Gastroesophageal sphincter (tissue), 3 donors: ENCODE measurements at regions not wholly inside any gene's neighbourhood (a gene's known extent, or its start where the extent isn't known, plus 50 kb on each side); places are given as distances from the start of the nearest gene placed in this dataset.

Experiments
- EP300 ChIP-seq: sonication (generic); formaldehyde crosslinking; IDR thresholded peaks from one replicate; pipeline ENCODE4 v1.6.1; 2017; ENCODE audit warnings: antibody characterized with exemption, mild to moderate bottlenecking
- POLR2A ChIP-seq, 2 donors: fragments of 450-650 bp; IDR thresholded peaks; one replicate each; pipeline ENCODE4 v1.6.1; 2017; ENCODE audit warnings: antibody characterized with exemption in 2 of 2, mild to moderate bottlenecking in 2 of 2, moderate library complexity in 1 of 2
- POLR2AphosphoS5 ChIP-seq: sonication (generic); formaldehyde crosslinking; IDR thresholded peaks from one replicate; pipeline ENCODE4 v1.6.1; 2017; ENCODE audit warnings: antibody characterized with exemption
- TF ChIP-seq, protein P1 (sequence below), 4 experiments: fragments of 200-600 bp in 2 of 4; fragments of 450-650 bp in 2 of 4; sonication (generic) in 1 of 4; IDR thresholded peaks; one replicate each; pipeline ENCODE4 v1.5.1; 2017 to 2019; ENCODE audit warnings: antibody characterized with exemption in 4 of 4, mild to moderate bottlenecking in 2 of 4, moderate library complexity in 2 of 4

DNA sequence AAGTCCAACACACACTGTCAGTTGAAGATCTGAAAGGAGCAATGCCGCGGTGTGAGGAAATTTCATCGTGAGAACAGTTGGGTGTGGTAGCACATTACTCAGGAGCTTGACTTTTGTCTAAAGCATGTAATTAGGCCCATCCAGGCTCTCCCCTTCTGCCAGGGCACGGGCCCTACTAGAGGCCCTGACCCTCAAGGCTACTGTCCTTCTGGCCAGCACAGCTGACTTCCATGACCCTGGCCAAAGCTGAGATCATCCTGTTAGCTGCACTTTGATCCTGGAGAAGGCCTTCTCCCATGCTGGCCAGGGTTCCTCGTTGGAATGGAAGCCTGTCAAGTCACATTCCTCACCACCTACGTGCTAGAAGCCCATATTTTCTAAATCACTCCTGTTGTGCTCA, 77.8 kb upstream of the SLC1A3 start:
- TF ChIP-seq, protein P1, sequence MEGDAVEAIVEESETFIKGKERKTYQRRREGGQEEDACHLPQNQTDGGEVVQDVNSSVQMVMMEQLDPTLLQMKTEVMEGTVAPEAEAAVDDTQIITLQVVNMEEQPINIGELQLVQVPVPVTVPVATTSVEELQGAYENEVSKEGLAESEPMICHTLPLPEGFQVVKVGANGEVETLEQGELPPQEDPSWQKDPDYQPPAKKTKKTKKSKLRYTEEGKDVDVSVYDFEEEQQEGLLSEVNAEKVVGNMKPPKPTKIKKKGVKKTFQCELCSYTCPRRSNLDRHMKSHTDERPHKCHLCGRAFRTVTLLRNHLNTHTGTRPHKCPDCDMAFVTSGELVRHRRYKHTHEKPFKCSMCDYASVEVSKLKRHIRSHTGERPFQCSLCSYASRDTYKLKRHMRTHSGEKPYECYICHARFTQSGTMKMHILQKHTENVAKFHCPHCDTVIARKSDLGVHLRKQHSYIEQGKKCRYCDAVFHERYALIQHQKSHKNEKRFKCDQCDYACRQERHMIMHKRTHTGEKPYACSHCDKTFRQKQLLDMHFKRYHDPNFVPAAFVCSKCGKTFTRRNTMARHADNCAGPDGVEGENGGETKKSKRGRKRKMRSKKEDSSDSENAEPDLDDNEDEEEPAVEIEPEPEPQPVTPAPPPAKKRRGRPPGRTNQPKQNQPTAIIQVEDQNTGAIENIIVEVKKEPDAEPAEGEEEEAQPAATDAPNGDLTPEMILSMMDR (IDR thresholded peaks at IDR 0.05) = no peak
- TF ChIP-seq POLR2A (IDR thresholded peaks at IDR 0.05) (no peak), EP300 (no peak), POLR2AphosphoS5 (no peak)
